SU-DHL-6 (cell line): ENCODE measurements at regions not wholly inside any gene's neighbourhood (a gene's known extent, or its start where the extent isn't known, plus 50 kb on each side); places are given as distances from the start of the nearest gene placed in this dataset.

Experiments
- H2AFZ ChIP-seq: fragments of 200-600 bp; sonication (generic); 2 replicates; pipeline ENCODE4 v1.6.1; 2014; ENCODE audit warnings: low read depth, mild to moderate bottlenecking, moderate library complexity, mixed read lengths, antibody characterized with exemption, low read length; ENCODE audit not compliant: severe bottlenecking
- H3F3A ChIP-seq: fragments of 200-600 bp; shearing (Covaris generic); 2 replicates; pipeline ENCODE4 v1.6.0; 2016; ENCODE audit warnings: antibody characterized with exemption, mild to moderate bottlenecking; ENCODE audit not compliant: insufficient read depth
- H3K27ac ChIP-seq: fragments of 200-600 bp; sonication (generic); 2 replicates; pipeline ENCODE4 v1.5.1; 2016; ENCODE audit warnings: low read depth, mild to moderate bottlenecking, low read length, moderate library complexity, mixed read lengths
- H3K27me3 ChIP-seq: fragments of 200-600 bp; sonication (generic), shearing (Covaris generic); 2 replicates; pipeline ENCODE4 v1.6.0; 2014; ENCODE audit warnings: mild to moderate bottlenecking, low read length
- H3K36me3 ChIP-seq: fragments of 200-600 bp; sonication (generic); 2 replicates; pipeline ENCODE4 v1.6.1; 2014; ENCODE audit warnings: mild to moderate bottlenecking, low read length, mixed read lengths
- H3K4me2 ChIP-seq: fragments of 300-600, 200-600 bp; shearing (Covaris generic), sonication (generic); 2 replicates; pipeline ENCODE4 v1.6.0; 2014; ENCODE audit warnings: low read length, low read depth, mild to moderate bottlenecking; ENCODE audit not compliant: poor library complexity, severe bottlenecking
- H3K4me3 ChIP-seq: fragments of 200-600 bp; sonication (generic); 2 replicates; pipeline ENCODE4 v1.5.1; 2014; ENCODE audit warnings: antibody characterized with exemption, low read length, mild to moderate bottlenecking, mixed read lengths; ENCODE audit not compliant: insufficient read depth, poor library complexity, severe bottlenecking
- H3K79me2 ChIP-seq: fragments of 200-600 bp; sonication (generic); 2 replicates; pipeline ENCODE4 v1.6.1; 2014; ENCODE audit warnings: mild to moderate bottlenecking, low read length, moderate library complexity; ENCODE audit not compliant: insufficient read depth
- H3K9ac ChIP-seq: fragments of 200-600 bp; sonication (generic); 2 replicates; pipeline ENCODE4 v1.7.0; 2014; ENCODE audit warnings: mild to moderate bottlenecking, low read length
- H3K9me2 ChIP-seq: fragments of 200-600 bp; sonication (generic); replicated peaks from 2 replicates; pipeline ENCODE4 v1.6.1; 2014; ENCODE audit warnings: low read length; ENCODE audit not compliant: insufficient read depth
- H3K9me3 ChIP-seq: fragments of 200-600 bp; sonication (generic); 2 replicates; pipeline ENCODE4 v1.6.1; 2014; ENCODE audit warnings: low read length, mixed read lengths; ENCODE audit not compliant: insufficient read depth
- H4K20me1 ChIP-seq: fragments of 200-600 bp; sonication (generic); 2 replicates; pipeline ENCODE4 v1.6.1; 2014; ENCODE audit warnings: low read depth, mild to moderate bottlenecking, antibody characterized with exemption, low read length, moderate library complexity, mixed read lengths
- EZH2phosphoT487 ChIP-seq: fragments of 200-600 bp; sonication (generic), shearing (Covaris generic); conservative IDR thresholded peaks from 2 replicates; pipeline ENCODE4 v1.6.1; 2018; ENCODE audit warnings: mild to moderate bottlenecking, antibody characterized with exemption, low read length, moderate library complexity, mixed read lengths
- TF ChIP-seq, protein P1 (sequence below): fragments of 200-600 bp; sonication (generic); IDR thresholded peaks from one replicate; pipeline ENCODE4 v1.5.1; 2017; ENCODE audit warnings: antibody characterized with exemption, mild to moderate bottlenecking, low read length, moderate library complexity; ENCODE audit not compliant: insufficient read depth, poor library complexity, severe bottlenecking

DNA sequence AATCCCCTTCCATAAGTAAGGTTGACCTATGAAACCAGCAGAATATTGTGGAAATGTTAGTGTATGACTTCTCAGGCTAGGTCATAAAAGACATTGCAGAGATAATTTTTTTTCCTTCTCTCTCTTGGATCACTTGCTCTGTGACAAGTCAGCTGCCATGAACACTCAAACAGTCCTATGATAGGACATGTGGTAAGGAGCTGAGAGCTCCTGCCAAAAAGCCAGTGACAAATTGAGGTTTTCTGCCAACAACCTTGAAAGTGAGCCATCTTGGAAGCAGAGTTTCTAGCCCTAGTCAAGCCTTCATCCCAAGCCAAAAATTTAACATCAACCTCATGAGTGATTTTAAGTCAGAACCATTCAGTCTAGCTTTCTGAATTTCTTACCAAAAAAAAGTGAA lies 270.9 kb upstream of the NBEA start:
- Histone ChIP-seq H3K9ac (no peak overlapping the region), H3K27me3 (no peaks in the 10 kb centered on the region), H3K79me2 (no peaks in the 10 kb centered on the region), H3K9me2 (no peaks in the 10 kb centered on the region), H3F3A (no peaks in the 10 kb centered on the region), H3K4me2 (no peak overlapping the region), H4K20me1 (no peaks in the 10 kb centered on the region), H3K9me3 (no peaks in the 10 kb centered on the region), H2AFZ (no peak overlapping the region), H3K27ac (no peak overlapping the region), H3K36me3 (no peaks in the 10 kb centered on the region), H3K4me3 (no peak overlapping the region)
- TF ChIP-seq EZH2phosphoT487 = no peak
- TF ChIP-seq, protein P1, sequence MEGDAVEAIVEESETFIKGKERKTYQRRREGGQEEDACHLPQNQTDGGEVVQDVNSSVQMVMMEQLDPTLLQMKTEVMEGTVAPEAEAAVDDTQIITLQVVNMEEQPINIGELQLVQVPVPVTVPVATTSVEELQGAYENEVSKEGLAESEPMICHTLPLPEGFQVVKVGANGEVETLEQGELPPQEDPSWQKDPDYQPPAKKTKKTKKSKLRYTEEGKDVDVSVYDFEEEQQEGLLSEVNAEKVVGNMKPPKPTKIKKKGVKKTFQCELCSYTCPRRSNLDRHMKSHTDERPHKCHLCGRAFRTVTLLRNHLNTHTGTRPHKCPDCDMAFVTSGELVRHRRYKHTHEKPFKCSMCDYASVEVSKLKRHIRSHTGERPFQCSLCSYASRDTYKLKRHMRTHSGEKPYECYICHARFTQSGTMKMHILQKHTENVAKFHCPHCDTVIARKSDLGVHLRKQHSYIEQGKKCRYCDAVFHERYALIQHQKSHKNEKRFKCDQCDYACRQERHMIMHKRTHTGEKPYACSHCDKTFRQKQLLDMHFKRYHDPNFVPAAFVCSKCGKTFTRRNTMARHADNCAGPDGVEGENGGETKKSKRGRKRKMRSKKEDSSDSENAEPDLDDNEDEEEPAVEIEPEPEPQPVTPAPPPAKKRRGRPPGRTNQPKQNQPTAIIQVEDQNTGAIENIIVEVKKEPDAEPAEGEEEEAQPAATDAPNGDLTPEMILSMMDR = no peak

- no peak overlapping the region for H3K27ac ChIP-seq
- H2AFZ ChIP-seq = no peak overlapping the region
- no peaks in the 10 kb centered on the region for H3F3A ChIP-seq
- H3K27me3 ChIP-seq = no peaks in the 10 kb centered on the region
- no peak overlapping the region for H3K4me3 ChIP-seq
- no peaks in the 10 kb centered on the region for H3K9me3 ChIP-seq
- TF ChIP-seq EZH2phosphoT487 = no peak
- TF ChIP-seq, protein P1 = no peak
- H4K20me1 ChIP-seq = no peaks in the 10 kb centered on the region
- H3K9me2 ChIP-seq = no peaks in the 10 kb centered on the region
- no peaks in the 10 kb centered on the region for H3K79me2 ChIP-seq
- H3K9ac ChIP-seq = no peak overlapping the region
- no peaks in the 10 kb centered on the region for H3K36me3 ChIP-seq
- H3K4me2 ChIP-seq = no peak overlapping the region
Measured at GRCh38 chr13:34672631-34673030, 269.4 kb upstream of the NBEA start.

GRCh38 chr13:34675626-34676025 lies 266.4 kb upstream of the NBEA start:
- no peak overlapping the region for H3K4me3 ChIP-seq
- H3K9me2 ChIP-seq = no peaks in the 10 kb centered on the region
- H3K27me3 ChIP-seq = no peaks in the 10 kb centered on the region
- H3K9ac ChIP-seq = no peak overlapping the region
- no peaks in the 10 kb centered on the region for H3K79me2 ChIP-seq
- no peak overlapping the region for H3K27ac ChIP-seq
- H3K4me2 ChIP-seq = no peak overlapping the region
- H3K9me3 ChIP-seq = no peaks in the 10 kb centered on the region
- no peak overlapping the region for H2AFZ ChIP-seq
- no peak for TF ChIP-seq EZH2phosphoT487
- TF ChIP-seq, protein P1 = no peak
- H3K36me3 ChIP-seq = no peaks in the 10 kb centered on the region
- no peaks in the 10 kb centered on the region for H4K20me1 ChIP-seq
- H3F3A ChIP-seq = no peaks in the 10 kb centered on the region

GRCh38 chr13:34678154-34678553 lies 263.9 kb upstream of the NBEA start:
- Histone ChIP-seq H3F3A (no peaks in the 10 kb centered on the region), H3K4me3 (no peak overlapping the region), H3K36me3 (no peaks in the 10 kb centered on the region), H3K27me3 (no peaks in the 10 kb centered on the region), H2AFZ (no peak overlapping the region), H3K79me2 (no peaks in the 10 kb centered on the region), H3K27ac (no peak overlapping the region), H3K4me2 (no peak overlapping the region), H3K9me2 (no peaks in the 10 kb centered on the region), H4K20me1 (no peaks in the 10 kb centered on the region), H3K9me3 (no peaks in the 10 kb centered on the region), H3K9ac (no peak overlapping the region)
- TF ChIP-seq EZH2phosphoT487 = no peak
- TF ChIP-seq, protein P1 = no peak
